ENCODE measurements at regions not wholly inside any gene's neighbourhood (a gene's known extent, or its start where the extent isn't known, plus 50 kb on each side); places are given as distances from the start of the nearest gene placed in this dataset.

DNA sequence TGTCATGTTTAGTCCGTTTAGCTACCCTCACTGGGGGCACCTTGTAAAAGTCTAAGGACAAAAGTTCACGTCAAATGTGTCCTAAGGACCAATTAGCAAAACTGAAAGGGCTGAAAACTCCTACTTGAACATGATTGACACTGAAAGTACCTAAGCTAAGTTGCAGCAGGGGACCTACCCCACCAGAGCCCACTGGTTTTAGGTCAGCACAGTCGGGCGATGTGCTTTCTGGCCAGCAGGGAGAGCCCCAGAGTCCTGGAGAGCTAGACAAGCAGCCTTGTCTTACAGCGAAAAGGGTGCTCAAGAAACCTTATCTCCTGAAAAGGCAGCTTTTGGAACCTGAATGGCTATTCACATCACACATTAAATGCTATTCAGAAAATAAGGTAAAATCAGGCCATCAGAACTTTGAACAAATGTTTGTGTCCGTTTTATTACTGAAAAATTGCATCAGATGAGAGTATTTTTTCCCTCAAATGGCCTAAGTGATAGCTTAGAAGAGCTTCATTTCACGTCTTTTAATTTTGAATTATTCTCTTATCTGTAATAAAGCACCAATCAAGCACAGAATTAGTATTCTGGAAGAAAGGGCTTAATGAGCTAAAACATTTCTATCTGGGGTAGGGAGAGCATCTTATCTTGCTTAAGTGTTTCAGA is 52.2 kb upstream of the MKI67 start:
- FAIRE-seq (peak; percentile 68), ATAC-seq (peak; percentile 95), DNase-seq (ENCODE audit: low spot score) (peak; percentile 33)
- H3K9me3 ChIP-seq (ENCODE audit: low read length): no peaks in the 10 kb centered on the region
- H3K27ac ChIP-seq (ENCODE audit: extremely low read length, insufficient read depth, low read length): no peak overlapping the region
- H3K36me3 ChIP-seq (replicated peaks in 1 of 2; ENCODE audit: control insufficient read depth in 1 of 2, insufficient read depth in 2 of 2, low read length in 2 of 2): no peaks in the 10 kb centered on the region
- BruUV-seq (replicated peaks): no TSS peak
- intact Hi-C loops (cut with micrococcal nuclease; ENCODE audit: unreplicated experiment) (no loop called here), in situ Hi-C loops (cut with HindIII; ENCODE audit: extremely low pct_ligation_motif_present, low pct_unique_long_range_greater_than_20kb) (no loop called here)
- H3K27me3 ChIP-seq (ENCODE audit: control insufficient read depth in 1 of 2, insufficient read depth in 2 of 2, low read length in 2 of 2): no peaks in the 10 kb centered on the region
- peaks cover 18% of the 10 kb centered on the region for H3K4me1 ChIP-seq (ENCODE audit: insufficient read depth, low read length)
- no peaks in the 10 kb centered on the region for H3K79me2 ChIP-seq (ENCODE audit: insufficient read depth, low read length)
- H3K4me2 ChIP-seq (ENCODE audit: low read depth, low read length): no peak overlapping the region
- ChIA-PET CTCF (ENCODE audit: low intra/inter-chr PET ratio, low total read pairs) (no interaction called here), POLR2A (no interaction called here)
- TF ChIP-seq SMC3 (IDR thresholded peaks at IDR 0.05; ENCODE audit: low read length) (0 out of 2 replicates have a peak, but pooled peaks have one; percentile 25), STAG1 (CRISPR knock-in tag; IDR thresholded peaks at IDR 0.05) (0 out of 2 replicates have a peak, but pooled peaks have one; percentile 13), KDM5A (IDR thresholded peaks at IDR 0.05; ENCODE audit: borderline replicate concordance, low read length) (no peak), XRCC5 (optimal IDR thresholded peaks at IDR 0.05; ENCODE audit: low read length) (peak; percentile 36), ZNF3 (CRISPR knock-in tag; IDR thresholded peaks at IDR 0.05) (no peak), FOXM1 (CRISPR knock-in tag; IDR thresholded peaks at IDR 0.05) (no peak)
- TF ChIP-seq, protein P1, sequence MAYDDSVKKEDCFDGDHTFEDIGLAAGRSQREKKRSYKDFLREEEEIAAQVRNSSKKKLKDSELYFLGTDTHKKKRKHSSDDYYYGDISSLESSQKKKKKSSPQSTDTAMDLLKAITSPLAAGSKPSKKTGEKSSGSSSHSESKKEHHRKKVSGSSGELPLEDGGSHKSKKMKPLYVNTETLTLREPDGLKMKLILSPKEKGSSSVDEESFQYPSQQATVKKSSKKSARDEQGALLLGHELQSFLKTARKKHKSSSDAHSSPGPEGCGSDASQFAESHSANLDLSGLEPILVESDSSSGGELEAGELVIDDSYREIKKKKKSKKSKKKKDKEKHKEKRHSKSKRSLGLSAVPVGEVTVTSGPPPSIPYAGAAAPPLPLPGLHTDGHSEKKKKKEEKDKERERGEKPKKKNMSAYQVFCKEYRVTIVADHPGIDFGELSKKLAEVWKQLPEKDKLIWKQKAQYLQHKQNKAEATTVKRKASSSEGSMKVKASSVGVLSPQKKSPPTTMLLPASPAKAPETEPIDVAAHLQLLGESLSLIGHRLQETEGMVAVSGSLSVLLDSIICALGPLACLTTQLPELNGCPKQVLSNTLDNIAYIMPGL (CRISPR knock-in tag; IDR thresholded peaks at IDR 0.05; ENCODE audit: borderline replicate concordance in 1 of 2, low read depth in 1 of 2): no peak
- TF ChIP-seq, protein P2, sequence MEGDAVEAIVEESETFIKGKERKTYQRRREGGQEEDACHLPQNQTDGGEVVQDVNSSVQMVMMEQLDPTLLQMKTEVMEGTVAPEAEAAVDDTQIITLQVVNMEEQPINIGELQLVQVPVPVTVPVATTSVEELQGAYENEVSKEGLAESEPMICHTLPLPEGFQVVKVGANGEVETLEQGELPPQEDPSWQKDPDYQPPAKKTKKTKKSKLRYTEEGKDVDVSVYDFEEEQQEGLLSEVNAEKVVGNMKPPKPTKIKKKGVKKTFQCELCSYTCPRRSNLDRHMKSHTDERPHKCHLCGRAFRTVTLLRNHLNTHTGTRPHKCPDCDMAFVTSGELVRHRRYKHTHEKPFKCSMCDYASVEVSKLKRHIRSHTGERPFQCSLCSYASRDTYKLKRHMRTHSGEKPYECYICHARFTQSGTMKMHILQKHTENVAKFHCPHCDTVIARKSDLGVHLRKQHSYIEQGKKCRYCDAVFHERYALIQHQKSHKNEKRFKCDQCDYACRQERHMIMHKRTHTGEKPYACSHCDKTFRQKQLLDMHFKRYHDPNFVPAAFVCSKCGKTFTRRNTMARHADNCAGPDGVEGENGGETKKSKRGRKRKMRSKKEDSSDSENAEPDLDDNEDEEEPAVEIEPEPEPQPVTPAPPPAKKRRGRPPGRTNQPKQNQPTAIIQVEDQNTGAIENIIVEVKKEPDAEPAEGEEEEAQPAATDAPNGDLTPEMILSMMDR (CRISPR knock-in tag; IDR thresholded peaks at IDR 0.05): peak; percentile 65
- no peak overlapping the region for H3K4me3 ChIP-seq (replicated peaks in 1 of 3; ENCODE audit: insufficient read depth in 1 of 3, low read depth in 2 of 3, low read length in 3 of 3)
- no peaks in the 10 kb centered on the region for H4K20me1 ChIP-seq (ENCODE audit: insufficient read depth, low read length)
- H2AFZ ChIP-seq (ENCODE audit: low read length): no peak overlapping the region
- H3K9ac ChIP-seq (ENCODE audit: insufficient read depth, low read depth, low read length): no peak overlapping the region
- 9% methylated on average over 7 of the region's 7 CpGs for WGBS (ENCODE audit: low lambda C conversion rate)

Data from HepG2 (cell line).